Chondrocyte (in vitro differentiated cells): ENCODE measurements at regions not wholly inside any gene's neighbourhood (a gene's known extent, or its start where the extent isn't known, plus 50 kb on each side); places are given as distances from the start of the nearest gene placed in this dataset.

Source experiments
- DNase-seq: peaks from one replicate; pipeline ENCODE4 v3.0.0; 2021; ENCODE audit warnings: mixed read lengths, low spot score
- H3K27ac Mint-ChIP-seq: one replicate; pipeline ENCODE4 v1.8.0; 2021; ENCODE audit warnings: mild to moderate bottlenecking, moderate library complexity, mixed read lengths; ENCODE audit not compliant: unreplicated experiment
- H3K27me3 Mint-ChIP-seq: 2 replicates; pipeline ENCODE4 v1.8.0; 2021; ENCODE audit warnings: low read depth, mixed read lengths
- H3K36me3 Mint-ChIP-seq: 2 replicates; pipeline ENCODE4 v1.8.0; 2021; ENCODE audit warnings: low read depth, mixed read lengths
- H3K4me1 Mint-ChIP-seq: 2 replicates; pipeline ENCODE4 v1.8.0; 2021; ENCODE audit warnings: low read depth, mild to moderate bottlenecking, mixed read lengths
- H3K4me3 Mint-ChIP-seq: one replicate; pipeline ENCODE4 v1.8.0; 2021; ENCODE audit warnings: mild to moderate bottlenecking, moderate library complexity, mixed read lengths; ENCODE audit not compliant: unreplicated experiment
- H3K9me3 Mint-ChIP-seq: 2 replicates; pipeline ENCODE4 v1.8.0; 2021; ENCODE audit warnings: low read depth, mixed read lengths
- CTCF ChIP-seq: fragments of 200-600 bp; sonication (generic); IDR thresholded peaks from 2 replicates; pipeline ENCODE4 v1.5.0; 2021; ENCODE audit warnings: antibody characterized with exemption, mild to moderate bottlenecking, moderate library complexity

GRCh38 chr5:127186657-127187056 lies 103.9 kb upstream of the MEGF10 start:
- H3K27me3 Mint-ChIP-seq = peaks cover 4% of the 10 kb centered on the region

GRCh38 chr5:127187706-127188105 lies 102.9 kb upstream of the MEGF10 start:
- no peak overlapping the region for H3K27ac Mint-ChIP-seq
- H3K27me3 Mint-ChIP-seq = peaks cover 2% of the 10 kb centered on the region
- H3K4me1 Mint-ChIP-seq = no peaks in the 10 kb centered on the region
- no peaks in the 10 kb centered on the region for H3K9me3 Mint-ChIP-seq
- no peak for TF ChIP-seq CTCF
- no peak overlapping the region for H3K4me3 Mint-ChIP-seq
- H3K36me3 Mint-ChIP-seq = no peaks in the 10 kb centered on the region
- no peak for DNase-seq

More at GRCh38 chr5:127186657-127187056, 103.9 kb upstream of the MEGF10 start:
- Mint-ChIP-seq H3K9me3 (no peaks in the 10 kb centered on the region), H3K27ac (no peak overlapping the region), H3K4me1 (no peaks in the 10 kb centered on the region), H3K4me3 (no peak overlapping the region), H3K36me3 (no peaks in the 10 kb centered on the region)
- no peak for TF ChIP-seq CTCF
- DNase-seq = no peak

- no peaks in the 10 kb centered on the region for H3K36me3 Mint-ChIP-seq
- no peaks in the 10 kb centered on the region for H3K4me1 Mint-ChIP-seq
Observed at GRCh38 chr5:127192150-127192549, 98.4 kb upstream of the MEGF10 start.

GRCh38 chr5:127192836-127193338 lies 97.7 kb upstream of the MEGF10 start:
- H3K4me1 Mint-ChIP-seq = no peaks in the 10 kb centered on the region
- no peaks in the 10 kb centered on the region for H3K27me3 Mint-ChIP-seq
- TF ChIP-seq CTCF = no peak
- no peaks in the 10 kb centered on the region for H3K36me3 Mint-ChIP-seq
- no peak overlapping the region for H3K4me3 Mint-ChIP-seq
- no peak for DNase-seq
- H3K27ac Mint-ChIP-seq = no peak overlapping the region
- no peaks in the 10 kb centered on the region for H3K9me3 Mint-ChIP-seq

More at GRCh38 chr5:127192150-127192549, 98.4 kb upstream of the MEGF10 start:
- DNase-seq = no peak
- TF ChIP-seq CTCF = no peak
- no peak overlapping the region for H3K4me3 Mint-ChIP-seq
- H3K27me3 Mint-ChIP-seq = no peaks in the 10 kb centered on the region
- no peaks in the 10 kb centered on the region for H3K9me3 Mint-ChIP-seq
- H3K27ac Mint-ChIP-seq = no peak overlapping the region

- H3K4me3 Mint-ChIP-seq = no peak overlapping the region
- TF ChIP-seq CTCF = no peak
- no peak for DNase-seq
- peaks cover 18% of the 10 kb centered on the region for H3K9me3 Mint-ChIP-seq
- H3K36me3 Mint-ChIP-seq = peaks cover 5% of the 10 kb centered on the region
- no peak overlapping the region for H3K27ac Mint-ChIP-seq
- H3K27me3 Mint-ChIP-seq = no peaks in the 10 kb centered on the region
- H3K4me1 Mint-ChIP-seq = no peaks in the 10 kb centered on the region
Observed at GRCh38 chr5:127196042-127196441, 94.6 kb upstream of the MEGF10 start.
